ENCODE measurements at regions not wholly inside any gene's neighbourhood (a gene's known extent, or its start where the extent isn't known, plus 50 kb on each side); places are given as distances from the start of the nearest gene placed in this dataset.
"Not testable (repeated sequence)": the region's sequence is repeated elsewhere in the genome, so short reads cannot be mapped to it uniquely, and the experiment has no call there.

- DNase-seq, result no peak
These were observed 125.5 kb upstream of the PRR20G start for GRCh38 chr3:127413318-127413673.

DNA sequence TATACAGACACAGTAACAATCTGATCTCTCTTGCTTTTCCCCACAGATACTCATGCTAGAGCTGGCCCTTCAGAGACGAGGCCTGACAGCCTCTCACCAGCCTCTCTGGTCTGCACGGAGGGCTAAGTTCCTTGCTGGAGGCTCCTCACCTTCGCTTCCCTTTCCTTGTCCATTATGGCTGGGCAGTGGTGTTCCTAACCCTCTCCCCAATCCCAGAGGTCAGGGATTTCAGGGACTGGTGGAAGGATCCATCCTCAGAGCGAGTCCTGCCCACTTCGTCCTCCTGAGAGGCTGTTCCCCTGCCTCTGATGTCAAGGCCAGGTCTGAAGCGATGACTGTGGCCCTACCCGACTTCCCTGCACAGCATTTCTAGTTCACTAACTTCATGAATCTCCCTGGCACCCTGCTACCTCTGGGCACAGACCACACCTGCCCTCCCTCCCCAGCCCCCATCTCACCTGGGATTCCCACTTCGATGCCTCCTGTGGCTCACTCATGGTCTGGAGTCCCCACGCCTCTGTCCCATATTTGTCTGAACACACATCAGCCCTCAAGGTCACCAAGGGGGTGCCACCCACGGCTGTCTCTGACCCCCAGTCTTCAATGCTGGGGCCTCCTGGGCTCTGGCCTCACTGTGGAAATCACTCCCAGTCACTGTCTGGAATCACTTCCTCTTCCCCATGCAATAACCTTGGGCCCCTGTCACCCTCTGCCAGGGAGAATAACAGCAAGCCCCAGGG is 124.9 kb upstream of the PRR20G start:
- no peak for DNase-seq

DNA sequence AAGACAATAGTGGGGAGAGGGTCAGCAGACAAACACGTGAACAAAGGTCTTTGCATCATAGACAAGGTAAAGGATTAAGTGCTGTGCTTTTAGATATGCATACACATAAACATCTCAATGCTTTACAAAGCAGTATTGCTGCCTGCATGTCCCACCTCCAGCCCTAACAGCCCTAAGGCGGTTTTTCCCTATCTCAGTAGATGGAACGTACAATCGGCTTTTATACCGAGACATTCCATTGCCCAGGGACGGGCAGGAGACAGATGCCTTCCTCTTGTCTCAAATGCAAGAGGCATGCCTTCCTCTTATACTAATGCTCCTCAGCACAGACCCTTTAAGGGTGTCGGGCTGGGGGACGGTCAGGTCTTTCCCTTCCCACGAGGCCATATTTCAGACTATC is 124.0 kb upstream of the PRR20G start:
- DNase-seq, result not testable (repeated sequence)

- DNase-seq, result no peak
These were observed 123.4 kb upstream of the PRR20G start for GRCh38 chr3:127411083-127411727.

- no peak for DNase-seq
These were observed 122.8 kb upstream of the PRR20G start for GRCh38 chr3:127410678-127411077.

DNA sequence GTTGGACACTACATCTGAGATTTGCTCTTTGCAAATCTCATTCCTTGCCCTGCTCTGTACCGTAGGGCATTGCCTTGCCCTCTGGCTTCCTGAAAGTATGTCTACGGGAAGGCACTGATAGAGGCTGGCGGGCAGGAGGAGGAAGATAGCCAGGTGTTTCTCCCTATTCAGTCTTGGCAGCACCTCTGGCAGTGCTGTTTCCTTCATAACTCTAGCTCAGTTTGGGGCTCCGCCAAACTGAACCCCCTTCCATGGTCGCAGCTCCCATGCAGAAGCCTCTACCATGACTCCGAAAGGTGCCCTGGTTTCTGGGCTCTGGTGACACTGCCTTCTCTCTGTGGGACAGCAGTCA is 122.3 kb upstream of the PRR20G start:
- no peak for DNase-seq

- DNase-seq, result no peak
These were observed 121.7 kb upstream of the PRR20G start for GRCh38 chr3:127409421-127410136.

- DNase-seq, result no peak
These were observed 121.0 kb upstream of the PRR20G start for GRCh38 chr3:127408684-127409420.

GRCh38 chr3:127408022-127408683 is 120.3 kb upstream of the PRR20G start:
- no peak for DNase-seq

DNA sequence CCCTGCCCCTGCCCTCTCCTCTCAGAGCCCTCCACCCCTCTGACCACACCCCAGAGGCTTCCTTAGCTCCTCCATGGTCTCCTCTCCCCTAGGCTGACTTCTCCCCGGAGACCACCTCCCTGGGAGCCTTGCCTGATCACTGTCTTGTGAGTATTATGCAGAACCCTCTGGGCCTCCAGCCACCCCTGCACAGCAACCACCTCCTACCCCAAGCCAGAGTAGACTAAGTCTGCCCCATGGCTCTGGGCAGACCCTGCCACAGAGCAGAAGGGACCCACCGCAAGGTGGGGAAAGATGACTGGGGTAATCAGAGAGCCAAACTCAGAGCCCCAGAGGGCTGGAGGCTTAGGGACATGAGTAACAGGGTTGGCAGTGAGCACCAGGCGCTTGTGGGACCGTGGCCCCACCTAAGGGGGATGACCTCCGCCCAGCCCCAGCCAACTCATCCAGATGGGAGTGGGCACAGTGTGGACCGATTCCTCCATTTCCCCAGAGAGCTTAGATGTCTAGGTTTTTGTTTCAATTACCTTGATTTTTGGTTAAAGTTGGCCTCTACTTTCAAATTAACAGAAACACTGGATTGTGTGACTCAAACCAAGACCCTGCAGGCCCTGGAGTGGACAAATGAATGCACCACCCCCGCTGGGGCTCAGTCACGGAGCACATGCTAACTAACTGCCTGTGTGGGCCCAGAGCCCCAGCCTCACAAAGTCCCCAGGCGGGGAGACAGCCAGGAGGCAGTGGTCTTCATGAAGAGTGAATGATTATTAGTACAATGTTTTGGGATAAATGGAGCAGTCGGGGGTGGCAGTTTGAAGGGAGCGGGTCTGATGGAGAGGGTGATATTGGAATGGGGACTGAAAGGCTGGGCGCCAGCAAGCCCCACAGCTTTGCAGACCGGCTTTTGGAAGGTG is 119.4 kb upstream of the PRR20G start:
- no peak for DNase-seq

GRCh38 chr3:127406309-127407025 is 118.6 kb upstream of the PRR20G start:
- no peak for DNase-seq

DNA sequence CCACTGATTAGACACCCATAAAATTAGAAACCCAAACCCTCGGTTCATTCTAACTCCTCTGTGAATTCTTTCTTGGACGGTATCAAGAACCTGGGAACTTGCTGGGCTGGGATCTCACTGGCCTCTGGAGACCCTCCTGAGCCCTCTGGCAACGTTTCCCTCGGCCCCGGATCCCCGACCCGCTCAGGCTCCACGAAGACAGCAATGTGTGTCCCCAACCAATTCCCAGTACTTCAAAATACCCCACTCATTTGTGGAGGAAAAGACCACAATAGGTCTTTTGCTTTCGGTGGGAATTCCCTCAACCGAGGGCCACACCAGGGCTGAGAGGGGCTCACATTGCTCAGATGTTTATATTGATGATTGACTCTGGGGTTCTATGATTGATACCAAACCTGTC is 117.9 kb upstream of the PRR20G start:
- DNase-seq, result no peak

DNA sequence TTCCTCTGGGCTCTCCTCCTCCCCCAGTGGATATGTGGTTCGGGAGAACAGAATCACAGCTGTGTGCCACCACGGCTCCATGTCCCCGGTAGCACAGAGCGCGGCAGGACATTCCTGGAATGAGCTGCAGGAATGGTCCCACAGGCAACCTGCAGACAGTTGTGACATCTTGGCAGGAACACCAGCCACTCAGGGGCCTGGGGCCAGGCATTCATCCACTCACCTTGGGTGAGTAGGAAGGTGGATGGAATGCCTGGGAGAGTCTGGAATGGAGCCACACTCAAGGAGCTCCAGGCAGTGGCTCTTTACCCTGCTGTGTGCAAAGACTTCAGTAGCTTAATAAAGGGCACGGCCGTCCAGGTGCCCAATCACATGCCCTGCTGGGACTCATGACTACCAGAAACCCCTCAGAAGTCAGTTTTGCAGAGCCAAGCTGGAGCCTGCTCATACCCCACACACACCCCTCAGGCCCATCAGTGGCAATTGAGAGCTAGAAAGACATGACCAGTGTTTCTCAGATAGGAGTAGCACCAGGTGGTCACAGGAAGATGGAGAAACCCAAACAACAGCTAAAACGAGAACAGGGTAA is 117.3 kb upstream of the PRR20G start:
- no peak for DNase-seq

- no peak for DNase-seq
These were observed 116.6 kb upstream of the PRR20G start for GRCh38 chr3:127404221-127405009.

- DNase-seq, result no peak
These were observed 115.9 kb upstream of the PRR20G start for GRCh38 chr3:127403795-127404194.

GRCh38 chr3:127399154-127399553 is 111.3 kb upstream of the PRR20G start:
- no peak for DNase-seq

DNA sequence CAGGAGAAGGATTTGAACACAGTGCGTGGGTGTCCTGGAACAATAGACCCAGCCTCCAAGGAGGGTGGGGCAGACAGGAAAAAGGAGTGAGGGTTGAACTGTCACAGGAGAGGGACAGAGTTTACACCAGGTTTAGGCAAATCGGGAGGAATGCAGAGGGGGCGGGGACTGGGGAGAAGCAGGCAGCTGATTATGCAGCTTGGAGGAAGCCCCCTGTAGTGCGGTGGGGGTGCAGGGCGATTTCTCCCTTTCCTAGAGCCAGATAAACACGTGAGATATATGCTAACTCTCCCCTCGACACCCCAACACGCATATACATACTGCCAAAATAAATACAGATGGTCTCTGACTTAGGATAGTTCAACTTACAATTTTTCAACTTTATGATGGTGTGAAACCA is 108.6 kb upstream of the PRR20G start:
- DNase-seq, result no peak

- DNase-seq, result no peak
These were observed 108.0 kb upstream of the PRR20G start for GRCh38 chr3:127395663-127396355.

DNA sequence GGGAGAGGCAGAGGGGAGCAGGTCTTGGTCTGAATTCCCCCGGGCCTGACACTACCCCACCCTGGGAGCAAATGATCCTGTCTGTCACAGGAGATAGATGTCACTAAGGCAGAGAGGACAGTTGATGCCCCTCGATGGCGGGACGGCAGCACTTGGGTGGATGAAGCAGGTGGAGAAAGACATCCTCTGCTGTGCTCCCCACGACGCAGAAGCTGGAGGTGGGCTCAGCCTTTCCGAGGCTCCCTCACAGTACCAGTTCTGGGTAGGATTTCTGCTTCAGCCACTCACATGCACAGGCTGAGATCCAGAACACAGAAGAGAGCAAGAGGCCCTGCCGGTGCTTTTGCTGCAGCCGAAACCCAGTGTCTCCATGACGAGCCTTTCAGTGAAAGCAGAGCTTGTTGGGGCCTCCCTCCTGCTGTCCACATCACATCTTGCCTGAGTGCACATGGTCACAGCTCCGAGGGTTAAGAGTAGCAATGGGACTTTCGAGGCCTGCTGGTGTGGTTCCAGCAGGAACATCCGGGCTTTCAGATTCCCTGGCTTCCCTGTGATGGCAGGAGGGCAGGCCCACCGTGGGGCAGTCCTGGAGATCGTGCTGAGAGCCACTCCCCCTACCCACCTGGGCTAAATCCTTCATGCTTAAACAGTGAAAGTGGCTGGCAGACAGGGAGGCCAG is 107.3 kb upstream of the PRR20G start:
- DNase-seq, result no peak

Measured in CD4-positive, alpha-beta T cell treated with Interleukin-6 for 4 hours (primary cell).